Inflammatory macrophage treated with lipopolysaccharide for 4 hours (primary cell): ENCODE measurements at regions not wholly inside any gene's neighbourhood (a gene's known extent, or its start where the extent isn't known, plus 50 kb on each side); places are given as distances from the start of the nearest gene placed in this dataset.

Experiments
- DNase-seq: peaks from one replicate; pipeline ENCODE4 v3.0.0-alpha.2; 2020

DNA sequence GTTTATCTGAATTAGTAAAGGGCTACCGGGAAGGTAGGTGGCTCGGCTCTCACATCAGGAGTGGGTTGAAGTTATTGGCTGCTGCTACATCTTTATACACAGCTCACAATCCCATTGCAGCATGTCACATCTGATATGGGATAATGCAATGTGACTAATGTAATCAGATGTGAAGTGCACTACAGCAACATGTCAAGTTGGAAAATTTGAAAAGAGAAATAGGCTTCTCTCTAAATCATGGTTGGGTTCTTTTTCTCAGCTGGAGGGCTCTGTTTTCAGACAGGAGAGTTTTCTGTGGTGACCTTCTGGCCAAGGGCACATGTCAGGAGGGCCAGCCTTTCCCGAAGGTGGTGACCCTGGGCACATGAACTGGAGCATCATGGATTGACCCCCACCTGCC lies 337.5 kb downstream of the HRH4 start:
- DNase-seq: no peak

DNA sequence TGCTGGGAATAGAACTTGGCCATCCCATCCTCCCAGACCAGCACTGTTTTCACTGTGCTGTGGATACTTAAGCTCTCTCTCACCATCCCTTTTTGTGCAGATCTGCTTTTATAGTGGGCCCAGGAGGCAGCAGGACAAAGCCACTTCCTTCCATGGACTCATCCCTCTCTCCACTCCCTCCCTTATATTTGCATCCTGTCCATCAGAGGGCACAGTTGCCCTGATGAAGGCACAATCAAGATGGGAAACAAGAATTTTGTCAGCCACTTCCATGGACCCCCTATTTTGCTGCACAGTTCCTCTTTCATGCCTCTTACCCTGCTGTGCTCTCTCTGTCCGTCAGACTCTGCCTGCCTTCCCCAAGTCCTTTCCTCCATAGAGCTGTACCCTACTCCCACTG lies 338.7 kb downstream of the HRH4 start:
- DNase-seq: no peak

DNA sequence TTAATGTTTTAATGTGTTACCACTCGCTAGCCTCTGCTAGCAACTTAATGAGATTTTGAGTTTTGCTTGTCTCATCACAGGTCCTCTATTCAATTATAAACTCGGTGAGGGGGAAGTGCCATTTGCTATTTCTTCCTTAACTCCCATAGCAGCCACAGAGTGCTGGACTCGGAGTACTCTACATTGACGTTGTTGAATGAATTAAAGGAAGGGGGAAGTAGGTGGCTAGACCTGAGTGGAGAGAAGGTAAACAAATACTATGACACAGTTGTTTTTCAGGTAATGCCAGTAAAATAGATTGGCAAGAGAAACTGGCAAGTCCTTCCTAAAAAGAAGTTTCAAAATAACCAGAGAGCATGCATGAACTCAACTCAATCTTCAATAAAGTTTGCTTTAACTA lies 339.3 kb downstream of the HRH4 start:
- DNase-seq: no peak

DNA sequence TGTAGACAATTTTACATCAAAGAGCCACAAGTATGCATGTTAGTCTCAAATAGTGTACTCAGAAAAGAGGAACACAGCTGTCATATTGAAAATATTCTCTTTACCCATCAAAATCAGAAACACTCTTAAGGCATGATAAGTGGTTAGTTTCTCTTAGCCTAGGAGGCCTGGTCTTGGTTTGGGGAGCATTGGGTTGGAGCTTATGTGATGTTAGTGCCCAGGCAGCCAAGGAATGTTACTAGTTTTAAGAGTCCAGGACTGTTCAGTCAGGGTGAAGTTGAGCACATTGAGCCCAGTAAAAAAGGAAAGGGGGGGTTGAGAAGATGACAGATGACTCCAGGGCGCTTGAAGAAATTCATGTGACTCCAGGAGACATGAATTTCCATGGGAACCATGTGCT lies 340.6 kb downstream of the HRH4 start:
- no peak for DNase-seq

DNA sequence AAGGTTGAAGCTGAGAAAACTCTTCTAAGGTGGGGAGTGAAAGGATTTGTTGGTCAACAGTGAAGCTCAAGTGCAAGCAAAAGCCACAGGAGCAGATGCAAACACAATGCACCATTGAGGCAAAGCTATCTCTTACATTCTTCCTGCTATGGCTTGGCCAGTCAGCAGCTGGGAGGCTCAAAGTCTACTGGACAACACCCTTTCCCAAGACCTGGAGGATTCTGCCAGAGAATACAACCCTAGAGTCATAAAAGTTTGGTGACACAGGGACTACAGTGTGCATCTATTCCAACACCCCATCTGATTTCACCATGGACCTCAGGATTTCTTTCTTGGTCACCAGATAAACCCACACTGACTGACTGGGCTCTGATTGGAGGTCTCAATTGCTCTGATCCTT lies 342.0 kb downstream of the HRH4 start:
- DNase-seq: no peak

DNA sequence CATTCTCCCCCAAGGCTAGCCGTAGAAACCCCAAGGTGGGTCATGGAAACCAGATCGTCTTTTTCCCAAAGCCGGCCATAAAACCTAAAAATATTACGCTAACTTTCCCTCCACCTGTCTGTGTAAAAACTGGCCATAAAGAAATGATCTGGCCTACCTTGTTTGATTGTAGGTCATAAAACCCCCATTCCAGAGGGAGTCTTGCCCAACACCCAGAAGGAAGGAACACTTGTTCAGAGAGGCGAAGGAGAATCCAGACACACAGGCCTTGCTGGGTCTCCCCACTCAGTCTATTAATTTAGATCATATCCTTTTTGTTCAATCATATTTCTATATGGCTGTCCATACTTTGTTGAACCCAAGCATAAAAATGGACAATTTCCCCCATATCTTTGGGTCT lies 344.7 kb downstream of the HRH4 start:
- no peak for DNase-seq

DNA sequence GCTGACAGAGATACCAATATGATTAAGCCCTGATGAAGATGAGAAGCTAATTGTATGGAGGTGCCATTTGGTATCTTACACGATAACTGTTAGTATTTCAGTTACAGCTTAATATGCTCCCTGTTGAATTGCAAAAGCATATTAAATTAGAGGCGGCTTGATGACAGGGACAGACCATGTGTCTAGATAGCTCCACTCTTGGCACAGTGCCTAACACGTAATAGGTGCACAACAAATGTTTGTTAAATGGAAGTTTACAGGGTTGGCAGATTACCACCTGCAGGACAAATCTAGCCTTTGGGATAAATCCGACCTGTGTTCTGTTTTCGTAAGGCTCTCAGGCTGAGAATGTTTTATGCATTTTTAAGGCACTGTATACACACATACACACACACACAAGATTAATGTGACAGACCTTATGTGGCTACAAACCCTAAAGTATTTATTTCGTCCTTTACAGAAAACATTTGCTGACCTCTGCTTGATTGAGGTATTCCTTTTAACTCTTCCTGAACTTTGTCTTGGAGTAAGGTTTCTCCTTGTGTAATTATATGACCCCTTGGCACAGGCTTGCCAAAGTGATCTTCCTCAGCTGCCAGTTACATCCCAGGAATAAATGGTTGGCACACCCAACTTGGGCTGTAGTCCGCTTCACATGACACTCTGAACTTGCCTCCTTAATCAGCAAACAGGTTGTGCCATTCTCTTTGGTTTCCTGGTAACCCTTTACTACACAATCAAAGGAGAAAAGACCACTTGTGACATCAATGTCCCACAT lies 348.9 kb downstream of the HRH4 start:
- no peak for DNase-seq

DNA sequence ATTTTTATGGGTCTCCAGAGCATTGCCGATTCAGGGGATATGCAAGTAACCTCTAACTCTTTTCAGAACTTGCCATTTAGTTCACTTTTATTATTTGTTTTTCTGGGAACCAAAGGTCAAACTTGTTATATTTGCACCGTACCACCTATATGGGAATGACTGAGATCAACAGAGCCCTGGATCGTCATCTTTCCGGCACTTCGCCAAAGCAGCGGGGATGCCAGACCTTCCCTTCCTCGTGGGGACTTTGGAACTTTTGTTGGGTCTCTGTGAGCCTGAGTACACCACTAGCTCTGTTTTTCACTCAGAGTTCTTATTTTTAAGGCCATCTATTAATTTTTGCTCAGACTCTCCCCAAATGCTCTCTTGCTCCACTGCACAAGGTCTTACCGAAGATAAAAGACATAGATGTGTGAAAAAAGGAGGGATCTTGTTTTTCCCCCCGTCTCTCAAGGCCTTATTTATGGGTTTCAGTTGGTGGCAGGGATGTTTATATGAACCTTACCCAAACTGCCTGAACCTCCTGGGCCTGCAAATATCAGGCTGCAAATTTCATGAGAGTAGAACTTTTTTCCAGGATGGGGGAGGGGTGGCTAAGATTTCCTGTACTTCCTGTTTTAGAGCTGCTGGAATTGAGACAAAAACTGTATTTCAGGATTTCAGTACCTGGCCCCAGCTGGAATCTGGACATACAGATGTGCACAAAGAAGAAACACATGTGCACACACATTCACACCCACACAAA lies 350.3 kb downstream of the HRH4 start:
- no peak for DNase-seq

DNA sequence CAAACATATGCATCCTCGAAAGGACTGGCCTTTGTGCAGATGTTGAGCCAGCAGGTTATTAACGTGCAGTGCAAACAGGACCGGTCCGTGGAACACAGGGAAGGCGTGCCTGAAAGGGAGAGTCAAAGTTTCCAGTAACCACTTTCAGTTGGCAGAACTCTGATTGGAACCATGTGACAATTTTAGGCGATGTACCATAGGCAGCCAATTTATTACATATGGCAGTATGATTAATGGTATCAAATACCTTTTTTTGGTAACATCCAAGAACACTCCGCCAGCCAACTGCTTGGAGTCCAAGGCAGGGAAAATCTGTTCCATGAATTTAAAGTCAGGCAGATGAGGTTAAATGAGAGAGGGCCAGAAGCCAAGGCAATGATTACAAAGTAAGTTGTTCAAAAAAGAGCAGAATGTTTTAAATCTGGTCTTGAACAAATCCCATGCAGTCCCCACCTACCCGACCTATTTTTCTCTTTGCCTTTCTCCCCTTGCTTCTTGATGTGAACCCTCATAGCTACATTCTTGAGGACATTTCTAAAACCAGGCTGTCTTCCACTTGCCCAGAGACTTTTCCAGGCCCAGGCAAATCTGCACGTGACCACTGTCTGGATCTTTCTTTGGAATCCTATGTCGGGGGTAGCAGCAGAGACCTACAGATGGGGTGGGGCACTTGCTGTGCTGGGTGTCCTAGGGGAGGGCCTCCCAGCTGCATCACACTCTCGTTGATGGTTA lies 351.7 kb downstream of the HRH4 start:
- DNase-seq: no peak

DNA sequence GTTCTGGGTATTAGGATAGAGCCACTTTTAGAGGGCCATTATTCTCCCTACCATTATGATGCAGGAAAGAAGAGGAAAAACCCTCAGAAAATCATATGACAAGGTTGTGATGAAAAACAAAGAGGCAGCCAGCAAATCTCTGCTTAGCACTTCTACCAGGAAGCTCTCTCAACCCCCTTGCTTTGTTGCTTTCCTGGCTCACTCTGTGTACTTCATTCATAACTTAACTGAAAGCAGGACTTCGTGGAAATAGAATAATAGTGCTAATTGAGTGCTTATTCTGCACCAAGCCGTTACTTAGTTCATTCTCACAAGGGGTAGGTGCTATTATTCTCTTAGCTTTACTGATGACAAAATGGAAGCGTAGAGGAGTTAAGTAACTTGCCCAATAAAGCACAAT lies 354.1 kb downstream of the HRH4 start:
- DNase-seq: no peak

DNA sequence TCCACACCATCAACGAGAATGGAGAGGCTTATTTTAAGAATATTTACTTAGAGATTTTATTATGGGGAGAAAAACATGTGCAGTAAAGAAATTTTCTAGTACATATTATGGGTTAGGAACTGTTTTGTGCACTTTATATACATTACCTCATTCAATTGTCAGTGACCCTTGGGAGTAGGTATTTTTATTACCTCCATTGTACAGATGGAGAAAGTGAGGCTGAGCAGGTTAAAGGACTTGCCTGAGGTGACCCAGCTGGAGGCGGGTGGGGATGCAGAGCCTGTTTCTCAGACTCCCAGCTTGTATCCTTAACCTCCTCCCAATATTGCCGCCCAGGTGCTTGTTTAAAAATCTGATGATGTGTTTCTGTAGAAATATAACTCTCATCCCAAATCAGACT lies 356.7 kb downstream of the HRH4 start:
- DNase-seq: no peak

DNA sequence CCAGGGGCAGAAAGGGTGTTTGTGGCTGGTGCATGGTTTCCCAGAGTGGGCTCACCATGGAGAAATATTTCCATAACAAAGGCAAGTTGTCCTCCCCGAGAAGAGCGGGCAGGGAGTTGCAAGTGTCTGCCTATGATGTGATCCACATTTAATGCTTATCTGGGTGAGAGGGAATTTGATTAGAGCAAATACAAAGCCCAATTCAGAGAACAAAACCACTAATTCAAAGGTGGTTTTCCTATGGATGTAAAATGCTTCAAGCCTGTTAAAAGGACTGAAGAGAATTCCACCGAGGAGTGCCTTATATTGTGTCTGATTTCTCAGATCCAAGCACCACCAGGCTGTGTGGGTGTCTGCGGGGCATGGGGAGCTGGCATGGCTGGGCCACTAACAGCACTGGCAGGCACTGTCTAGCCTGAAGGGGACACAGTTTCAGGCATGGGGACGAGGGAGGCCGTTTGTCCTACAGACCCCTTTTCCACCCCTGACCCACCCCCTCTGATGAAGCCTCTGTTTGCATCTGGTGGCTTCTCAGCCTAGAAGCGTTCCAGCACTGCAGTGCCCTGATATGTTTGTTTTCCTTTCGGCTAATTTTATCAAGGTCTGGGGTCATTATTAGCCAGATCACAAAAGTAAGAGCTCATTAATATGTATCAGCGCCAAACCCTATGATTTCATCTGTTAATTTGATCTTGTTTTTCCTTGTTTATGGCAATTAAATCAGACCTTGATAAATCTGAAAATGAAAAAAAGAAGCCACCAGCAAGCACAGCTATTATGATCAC lies 357.3 kb downstream of the HRH4 start:
- no peak for DNase-seq

DNA sequence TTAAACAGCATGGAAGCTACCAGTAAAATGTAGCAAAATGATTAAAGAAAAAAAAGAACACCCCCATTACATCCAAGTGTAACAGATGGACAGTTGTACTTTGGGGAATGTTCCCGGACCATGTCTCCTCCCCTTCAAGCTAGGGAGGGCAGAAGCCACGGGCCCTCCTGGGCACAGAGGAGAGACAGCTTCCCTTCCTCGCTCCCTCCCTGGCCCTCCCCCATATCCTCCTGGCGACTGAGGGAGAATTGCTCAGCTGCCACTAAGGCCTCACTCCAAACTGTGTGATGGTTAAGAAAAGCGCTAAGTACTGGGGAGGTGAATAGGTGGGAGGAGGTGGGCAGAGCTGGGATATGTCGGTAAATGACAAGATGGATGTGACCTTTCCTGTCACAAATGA lies 358.0 kb downstream of the HRH4 start:
- DNase-seq: no peak

DNA sequence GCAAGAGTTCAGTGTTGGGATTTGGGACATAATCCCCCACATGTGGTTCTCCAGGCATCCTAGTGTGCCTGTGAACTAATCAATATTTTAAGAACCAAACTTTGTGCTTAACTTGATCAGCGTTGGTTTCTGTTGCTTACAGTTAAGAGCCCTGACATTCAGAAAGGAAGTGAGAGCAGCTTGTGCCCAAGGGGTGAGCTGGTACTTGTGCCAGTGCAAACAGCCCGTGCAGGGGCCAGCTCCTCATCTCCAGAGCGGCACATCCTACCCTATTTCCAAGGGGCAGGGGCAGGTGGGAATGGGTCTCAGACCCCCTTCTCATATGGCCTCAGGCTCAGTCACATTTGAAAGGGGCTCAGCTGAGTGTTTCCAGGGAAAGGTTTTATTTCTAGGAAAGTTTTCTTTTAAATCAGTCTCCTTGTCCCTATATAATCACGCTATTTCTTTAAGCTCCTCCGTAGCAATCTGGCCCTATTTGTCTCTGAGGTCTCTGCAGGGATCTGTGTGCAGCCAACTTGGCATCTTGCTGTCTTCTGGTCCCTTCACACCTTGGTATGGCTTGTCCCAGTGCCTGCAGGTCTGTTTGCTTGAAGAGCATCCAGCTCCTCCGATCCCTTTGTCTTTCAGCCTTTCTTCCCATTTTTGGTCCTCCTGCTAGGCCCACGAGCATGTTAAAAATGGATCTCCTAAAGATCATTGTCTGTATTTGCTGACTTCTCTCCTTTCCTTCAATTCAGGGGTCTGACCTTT lies 358.9 kb downstream of the HRH4 start:
- no peak for DNase-seq

DNA sequence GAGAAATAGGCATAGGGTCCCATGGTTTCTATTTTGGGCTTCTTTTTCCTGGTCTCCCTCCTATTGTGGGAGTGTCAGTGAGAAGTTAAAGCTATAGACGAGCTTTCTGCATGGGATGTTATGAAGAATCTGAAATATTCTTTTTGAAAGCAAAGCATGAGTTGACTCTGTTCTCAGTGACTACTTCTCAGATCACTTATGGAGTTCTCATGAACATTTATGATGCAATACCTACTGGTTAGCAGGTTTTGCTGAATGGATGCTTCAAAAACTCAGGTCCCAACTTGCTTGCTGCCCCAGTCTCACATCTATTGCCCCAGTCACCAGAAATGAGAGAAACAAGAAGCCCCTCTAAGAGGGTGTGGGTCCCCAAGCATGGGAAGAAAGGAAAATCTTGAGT lies 365.0 kb downstream of the HRH4 start:
- no peak for DNase-seq

DNA sequence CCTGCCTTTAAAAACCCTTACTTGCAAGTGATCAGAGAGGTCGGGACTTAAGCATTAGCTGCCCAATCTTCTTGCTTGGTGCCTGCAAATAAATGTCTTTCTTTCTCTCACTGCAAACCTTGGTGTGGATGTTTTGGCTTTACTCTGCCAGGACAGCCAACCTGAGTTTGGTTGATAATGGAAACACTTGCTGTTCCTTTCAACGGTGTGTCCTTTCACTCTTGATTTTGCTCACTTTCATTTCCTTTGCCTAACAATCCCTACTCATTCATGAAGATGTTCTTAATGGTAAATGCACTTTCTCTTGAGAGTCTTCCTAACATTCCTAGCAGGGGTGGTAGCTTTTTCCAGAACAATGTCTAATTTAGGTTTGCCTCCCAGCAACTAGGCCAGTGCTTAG lies 366.2 kb downstream of the HRH4 start:
- DNase-seq: no peak

DNA sequence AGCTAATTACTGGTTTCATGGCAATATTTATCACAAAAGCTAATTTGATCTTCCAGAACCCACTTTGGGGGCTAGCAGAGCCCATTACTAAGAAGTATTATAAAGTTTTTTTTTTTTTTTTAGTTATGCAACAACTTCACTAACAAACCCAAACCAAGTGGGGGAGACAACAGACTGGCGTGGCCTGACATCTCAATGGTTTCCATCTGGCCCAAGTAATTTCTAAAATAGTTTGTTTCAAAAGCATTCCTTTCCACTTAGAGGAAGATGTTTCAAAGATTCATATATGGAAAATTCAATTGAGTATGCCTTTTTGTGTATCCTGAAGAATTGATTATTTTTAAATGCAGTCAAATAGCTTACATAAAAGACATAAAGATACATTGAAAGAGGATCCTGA lies 367.1 kb downstream of the HRH4 start:
- DNase-seq: no peak

DNA sequence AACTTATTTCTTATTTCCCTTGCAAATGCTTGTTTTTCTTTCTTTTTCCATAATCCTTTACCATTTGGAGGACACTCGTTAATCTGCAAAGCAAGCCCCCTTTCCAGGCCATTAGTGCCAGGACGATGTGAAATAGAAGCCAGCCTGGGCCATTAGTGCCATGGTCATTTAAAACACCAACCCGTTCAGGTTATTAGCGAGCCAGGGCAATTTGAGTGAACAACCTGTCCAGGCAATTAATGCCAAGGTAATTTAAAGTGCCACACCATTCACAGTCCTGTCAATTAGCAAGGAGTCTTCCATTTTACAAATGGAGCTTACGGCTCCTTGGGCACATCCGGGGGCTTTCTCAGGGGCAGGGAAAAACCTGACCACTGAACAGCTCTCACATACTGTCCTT lies 370.6 kb downstream of the HRH4 start:
- no peak for DNase-seq

DNA sequence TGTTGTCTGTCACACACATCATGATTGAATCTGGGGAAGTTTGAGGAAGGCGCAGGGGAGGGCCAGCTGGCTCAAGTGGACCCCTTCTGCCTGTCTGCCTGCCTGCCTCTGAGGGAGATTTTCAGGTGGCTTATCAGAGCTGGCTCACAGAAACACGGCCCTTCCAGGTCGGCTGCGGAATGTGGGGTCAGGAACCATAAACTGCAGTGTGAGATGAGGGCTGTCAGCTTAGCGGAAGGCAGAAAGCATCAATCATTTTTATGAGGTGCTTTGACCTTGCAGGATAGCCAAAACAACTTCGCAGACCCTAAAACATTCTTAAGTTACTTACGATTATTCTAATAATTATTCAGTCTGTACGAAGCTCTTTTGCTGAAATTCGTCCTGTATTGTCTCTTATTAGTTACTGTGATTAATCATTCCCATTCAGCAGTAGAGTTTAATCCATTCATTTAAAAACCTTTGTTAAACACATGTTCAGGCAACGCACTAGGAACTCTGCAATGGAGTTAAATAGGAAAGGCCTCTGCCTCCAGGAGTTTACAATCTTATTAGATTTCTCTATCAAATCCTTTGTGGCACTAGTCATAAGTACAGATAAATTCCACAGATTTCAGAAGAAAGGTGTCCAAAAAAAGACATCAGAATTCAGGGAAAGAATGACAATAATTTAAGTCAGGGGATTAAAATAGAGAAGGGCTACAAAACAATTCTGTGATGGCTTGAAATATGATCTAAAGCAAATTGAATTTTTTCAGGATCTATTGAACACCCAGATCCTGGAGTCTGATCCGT lies 371.6 kb downstream of the HRH4 start:
- DNase-seq: no peak

DNA sequence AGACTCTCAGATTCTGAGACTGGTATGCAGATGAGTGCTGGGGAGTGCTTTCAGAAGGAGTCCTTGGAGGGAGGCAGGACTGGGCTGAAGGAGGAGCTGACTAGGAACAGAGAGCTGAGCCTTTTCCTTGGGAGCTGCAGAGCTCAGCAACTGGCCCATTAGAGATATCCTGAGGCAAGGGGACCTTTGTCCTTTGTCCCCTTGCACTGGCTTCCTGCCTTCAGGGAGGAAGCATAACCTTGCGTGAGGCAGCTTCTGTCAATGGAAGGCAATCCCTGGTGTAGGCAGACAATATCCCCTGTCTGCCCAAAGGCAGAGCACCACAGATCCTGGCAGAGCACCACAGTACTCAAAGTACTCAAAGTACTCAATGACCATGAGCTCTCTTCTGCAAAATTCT lies 375.3 kb downstream of the HRH4 start:
- no peak for DNase-seq

DNA sequence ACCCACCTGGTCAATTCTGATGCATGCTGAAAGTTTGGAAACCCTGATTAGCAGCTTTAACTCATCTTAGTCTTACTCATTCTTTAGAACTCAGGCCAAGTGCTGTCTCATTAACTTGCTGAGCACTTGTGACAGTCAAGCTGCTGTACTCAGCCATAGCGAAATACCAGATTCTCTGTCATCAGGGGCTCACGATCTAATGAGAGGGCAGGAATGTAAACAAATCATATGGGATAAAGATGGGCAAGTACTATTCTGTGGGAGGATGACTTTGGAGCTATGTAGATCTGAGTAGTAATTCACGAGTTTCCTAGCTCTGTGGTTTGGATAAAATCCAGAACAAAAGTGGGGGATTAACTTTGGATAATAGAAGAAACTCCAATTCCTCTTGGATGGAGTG lies 376.6 kb downstream of the HRH4 start:
- DNase-seq: no peak

DNA sequence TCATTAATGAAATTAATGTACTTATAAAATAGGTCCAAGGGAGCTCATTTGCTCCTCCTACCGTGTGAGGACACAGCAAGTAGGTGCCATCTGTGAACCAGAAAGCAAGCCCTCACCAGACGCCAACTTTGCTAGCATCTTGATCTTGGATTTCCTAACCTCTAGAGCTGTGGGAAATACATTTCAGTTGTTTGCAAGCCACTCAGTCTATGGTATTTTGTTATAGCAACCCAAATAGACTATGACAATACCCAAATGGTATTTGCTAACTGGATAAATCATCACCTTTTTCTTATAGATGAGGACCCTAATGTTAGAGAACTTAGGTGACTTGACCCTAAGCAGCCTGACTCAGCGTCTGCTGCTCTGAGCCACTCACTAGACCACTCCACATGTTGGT lies 379.6 kb downstream of the HRH4 start:
- DNase-seq: no peak
